ENCODE measurements at regions not wholly inside any gene's neighbourhood (a gene's known extent, or its start where the extent isn't known, plus 50 kb on each side); places are given as distances from the start of the nearest gene placed in this dataset.

DNA sequence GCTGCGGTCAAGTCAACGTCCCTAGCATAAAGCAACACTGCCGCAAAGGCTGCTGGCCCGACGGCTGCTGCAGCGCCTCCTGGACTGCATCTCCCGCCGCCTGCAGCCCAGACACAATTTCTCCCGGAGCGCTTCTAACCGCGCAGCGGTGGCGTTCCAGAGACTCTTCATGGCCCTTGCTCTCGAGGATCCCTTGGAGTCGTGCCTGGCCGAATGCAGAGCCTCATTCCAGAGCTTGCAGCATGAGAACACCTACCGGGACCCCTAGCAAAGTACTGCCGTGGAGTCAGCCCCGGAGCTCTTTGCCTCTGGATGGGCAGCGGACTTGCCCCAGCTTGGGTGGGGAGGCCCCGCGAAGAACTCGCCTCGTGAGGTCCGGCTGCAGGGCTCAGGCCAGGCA is 79.7 kb upstream of the ZNF32 start:
- 62% methylated on average over 22 of the region's 26 CpGs for WGBS (ENCODE audit: missing lambda C conversion rate)
- H3K9me3 ChIP-seq = no peaks in the 10 kb centered on the region; the same call in 2 of the 3 replicates
- no peaks in the 10 kb centered on the region for H3K4me1 ChIP-seq
- no peak overlapping the region for H3K4me3 ChIP-seq
- TF ChIP-seq NR3C1 (IDR thresholded peaks at IDR 0.05) = no peak
- no peak for TF ChIP-seq RFX5 (IDR thresholded peaks at IDR 0.05)
- TF ChIP-seq, protein P1, sequence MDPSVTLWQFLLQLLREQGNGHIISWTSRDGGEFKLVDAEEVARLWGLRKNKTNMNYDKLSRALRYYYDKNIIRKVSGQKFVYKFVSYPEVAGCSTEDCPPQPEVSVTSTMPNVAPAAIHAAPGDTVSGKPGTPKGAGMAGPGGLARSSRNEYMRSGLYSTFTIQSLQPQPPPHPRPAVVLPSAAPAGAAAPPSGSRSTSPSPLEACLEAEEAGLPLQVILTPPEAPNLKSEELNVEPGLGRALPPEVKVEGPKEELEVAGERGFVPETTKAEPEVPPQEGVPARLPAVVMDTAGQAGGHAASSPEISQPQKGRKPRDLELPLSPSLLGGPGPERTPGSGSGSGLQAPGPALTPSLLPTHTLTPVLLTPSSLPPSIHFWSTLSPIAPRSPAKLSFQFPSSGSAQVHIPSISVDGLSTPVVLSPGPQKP (IDR thresholded peaks at IDR 0.05; ENCODE audit: low read depth, low read length) = no peak
- TF ChIP-seq CHD4 (IDR thresholded peaks at IDR 0.05; ENCODE audit: borderline replicate concordance) = no peak
- no peak for TF ChIP-seq EHF (CRISPR knock-in tag; IDR thresholded peaks at IDR 0.05)
- POLR2A ChIA-PET = no interaction called here
- FAIRE-seq (no peak), DNase-seq (ENCODE audit: low read depth in 1 of 2, low spot score in 1 of 2) (no peak), ATAC-seq (no peak)
- H3K27ac ChIP-seq = no peak overlapping the region
- CTCF ChIA-PET = no interaction called here
- no peak overlapping the region for H3K4me2 ChIP-seq

DNA sequence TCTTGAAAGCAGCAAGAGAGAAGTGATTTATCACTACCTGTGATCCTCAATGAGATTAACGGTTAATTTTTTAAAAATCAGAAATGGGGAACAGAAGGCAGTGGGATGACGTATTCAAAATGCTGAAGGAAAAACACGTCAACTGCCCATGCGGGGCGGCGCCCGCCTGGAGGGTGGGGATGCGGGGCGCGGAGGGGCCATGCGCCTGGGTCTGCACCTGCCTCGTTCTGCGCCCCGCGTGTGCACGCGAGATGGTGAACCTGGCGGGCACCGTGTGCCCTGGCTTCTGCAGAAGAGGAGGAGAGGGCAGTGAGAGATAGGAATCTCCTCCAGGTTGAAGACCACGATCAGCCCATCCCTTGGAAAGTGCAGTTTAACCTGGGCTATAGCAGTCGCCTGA is 79.3 kb upstream of the ZNF32 start:
- POLR2A ChIA-PET = no interaction called here
- Histone ChIP-seq H3K4me1 (no peaks in the 10 kb centered on the region), H3K9me3 (no peaks in the 10 kb centered on the region; the same call in 2 of the 3 replicates), H3K27ac (no peak overlapping the region), H3K4me2 (no peak overlapping the region), H3K4me3 (no peak overlapping the region)
- DNase-seq (ENCODE audit: low read depth in 1 of 2, low spot score in 1 of 2) (no peak), FAIRE-seq (no peak), ATAC-seq (no peak)
- CTCF ChIA-PET = no interaction called here
- 65% methylated on average over 21 of the region's 21 CpGs for WGBS (ENCODE audit: missing lambda C conversion rate)
- no peak for TF ChIP-seq EP300 (IDR thresholded peaks at IDR 0.05)

DNA sequence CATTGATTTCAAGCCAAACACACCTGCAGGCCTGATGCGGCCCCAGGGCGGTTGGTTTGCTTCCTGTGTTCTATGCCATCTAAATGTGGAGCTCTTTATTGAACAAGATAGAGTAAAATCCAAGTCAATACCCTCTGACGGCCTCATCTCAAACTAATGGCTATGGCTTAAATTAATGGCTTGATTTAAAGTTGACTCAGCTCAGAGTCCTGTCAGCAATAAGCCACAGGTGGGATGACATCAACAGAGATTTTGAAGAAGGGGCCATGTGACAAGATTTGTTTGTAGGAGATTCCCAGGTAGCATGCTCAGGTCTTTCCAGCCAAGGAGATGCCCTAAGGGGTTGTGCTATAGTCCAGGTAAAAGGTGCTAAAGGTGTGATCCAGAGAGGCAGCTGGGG is 66.7 kb upstream of the ZNF32 start:
- ChIA-PET CTCF (interaction anchor here (1.8 kb wide), 1 partner anchor 25 kb away, joined by 5 read pairs; no protein-coding TSS in a partner anchor), POLR2A (no interaction called here)
- no peak overlapping the region for H3K4me2 ChIP-seq
- TF ChIP-seq KDM1A (IDR thresholded peaks at IDR 0.05; ENCODE audit: low read depth) (no peak), ESRRA (IDR thresholded peaks at IDR 0.05; ENCODE audit: borderline replicate concordance, low read length) (no peak), RFX5 (IDR thresholded peaks at IDR 0.05) (no peak), FOSL2 (IDR thresholded peaks at IDR 0.05) (no peak), FOSL2 (CRISPR knock-in tag; IDR thresholded peaks at IDR 0.05) (no peak), TFCP2L1 (CRISPR knock-in tag; IDR thresholded peaks at IDR 0.05) (no peak), ZC3H11A (IDR thresholded peaks at IDR 0.05) (no peak), POLR2AphosphoS2 (conservative IDR thresholded peaks at IDR 0.05; ENCODE audit: low read length) (no peak)
- TF ChIP-seq, protein P2, sequence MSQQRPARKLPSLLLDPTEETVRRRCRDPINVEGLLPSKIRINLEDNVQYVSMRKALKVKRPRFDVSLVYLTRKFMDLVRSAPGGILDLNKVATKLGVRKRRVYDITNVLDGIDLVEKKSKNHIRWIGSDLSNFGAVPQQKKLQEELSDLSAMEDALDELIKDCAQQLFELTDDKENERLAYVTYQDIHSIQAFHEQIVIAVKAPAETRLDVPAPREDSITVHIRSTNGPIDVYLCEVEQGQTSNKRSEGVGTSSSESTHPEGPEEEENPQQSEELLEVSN (IDR thresholded peaks at IDR 0.05; ENCODE audit: borderline replicate concordance, low read depth) = no peak
- DNase-seq (ENCODE audit: low read depth in 1 of 2, low spot score in 1 of 2) = no peak
- H3K4me3 ChIP-seq = no peak overlapping the region
- no peaks in the 10 kb centered on the region for H3K9me3 ChIP-seq
- no peaks in the 10 kb centered on the region for H3K4me1 ChIP-seq
- 0% methylated on average over 3 of the region's 3 CpGs for WGBS (ENCODE audit: missing lambda C conversion rate)
- no peak for ATAC-seq
- no peak for FAIRE-seq
- H3K27ac ChIP-seq = no peak overlapping the region

DNA sequence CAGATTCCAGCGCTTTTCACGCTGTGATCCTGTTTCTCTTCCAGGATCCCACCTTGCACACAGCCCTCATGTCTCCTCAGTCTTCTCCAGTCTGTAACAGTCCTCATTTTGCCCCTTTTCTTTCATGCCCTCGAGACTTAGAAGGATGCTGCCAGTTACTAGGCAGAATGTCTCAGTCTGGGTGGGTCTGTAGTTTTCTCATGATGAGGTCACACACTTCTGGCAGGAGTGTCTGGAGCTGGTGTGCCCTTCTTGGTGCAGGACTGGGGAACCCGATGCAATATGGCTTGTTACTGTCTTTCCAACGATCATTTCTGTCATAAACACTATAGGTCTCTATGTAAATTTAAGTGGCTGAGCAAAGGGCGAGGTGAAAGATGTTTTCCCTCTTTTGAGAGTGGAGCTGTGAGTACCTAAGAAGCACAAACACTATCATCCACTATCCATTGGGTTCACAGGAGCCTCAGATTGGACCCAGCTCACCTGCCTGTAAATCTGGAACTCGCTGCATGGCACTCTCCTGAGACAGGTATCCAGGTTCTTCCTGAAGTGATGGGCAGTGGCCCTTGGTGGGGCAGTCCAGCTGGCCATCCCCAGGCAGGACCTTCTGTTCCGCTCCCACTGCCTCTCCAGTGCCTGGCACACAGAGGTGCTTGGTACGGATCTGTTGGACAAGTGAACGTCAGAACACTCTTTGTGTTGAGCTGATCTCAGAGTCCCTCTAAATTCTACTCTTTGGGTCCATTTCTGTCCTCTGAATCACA is 64.3 kb upstream of the ZNF32 start:
- Histone ChIP-seq H3K9me3 (no peaks in the 10 kb centered on the region), H3K27ac (no peak overlapping the region), H3K4me2 (no peak overlapping the region), H3K4me3 (no peak overlapping the region), H3K4me1 (no peaks in the 10 kb centered on the region)
- CTCF ChIA-PET = no interaction called here
- no peak for DNase-seq (ENCODE audit: low read depth in 1 of 2, low spot score in 1 of 2)
- TF ChIP-seq, protein P3, sequence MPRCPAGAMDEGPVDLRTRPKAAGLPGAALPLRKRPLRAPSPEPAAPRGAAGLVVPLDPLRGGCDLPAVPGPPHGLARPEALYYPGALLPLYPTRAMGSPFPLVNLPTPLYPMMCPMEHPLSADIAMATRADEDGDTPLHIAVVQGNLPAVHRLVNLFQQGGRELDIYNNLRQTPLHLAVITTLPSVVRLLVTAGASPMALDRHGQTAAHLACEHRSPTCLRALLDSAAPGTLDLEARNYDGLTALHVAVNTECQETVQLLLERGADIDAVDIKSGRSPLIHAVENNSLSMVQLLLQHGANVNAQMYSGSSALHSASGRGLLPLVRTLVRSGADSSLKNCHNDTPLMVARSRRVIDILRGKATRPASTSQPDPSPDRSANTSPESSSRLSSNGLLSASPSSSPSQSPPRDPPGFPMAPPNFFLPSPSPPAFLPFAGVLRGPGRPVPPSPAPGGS (IDR thresholded peaks at IDR 0.05) = no peak
- TF ChIP-seq GATA3 (IDR thresholded peaks at IDR 0.05; ENCODE audit: borderline replicate concordance) = no peak
- TF ChIP-seq EHMT2 (IDR thresholded peaks at IDR 0.05; ENCODE audit: low read depth) = no peak
- TF ChIP-seq RFX5 (IDR thresholded peaks at IDR 0.05) = no peak
- TF ChIP-seq ZSCAN20 (CRISPR knock-in tag; IDR thresholded peaks at IDR 0.05) = no peak
- TF ChIP-seq SMC3 (IDR thresholded peaks at IDR 0.05) = no peak
- TF ChIP-seq FOSL2 (IDR thresholded peaks at IDR 0.05) = no peak
- TF ChIP-seq FOSL2 (CRISPR knock-in tag; IDR thresholded peaks at IDR 0.05) = no peak
- no peak for TF ChIP-seq EHF (CRISPR knock-in tag; IDR thresholded peaks at IDR 0.05)
- no peak for TF ChIP-seq MAFK (IDR thresholded peaks at IDR 0.05; ENCODE audit: partially characterized antibody)
- no peak for TF ChIP-seq KDM1A (IDR thresholded peaks at IDR 0.05; ENCODE audit: low read depth)
- no peak for TF ChIP-seq HOXA7 (CRISPR knock-in tag; IDR thresholded peaks at IDR 0.05)
- TF ChIP-seq POLR2A (IDR thresholded peaks at IDR 0.05; ENCODE audit: low read length) = no peak
- TF ChIP-seq TFCP2L1 (CRISPR knock-in tag; IDR thresholded peaks at IDR 0.05) = no peak
- no peak for TF ChIP-seq JUNB (IDR thresholded peaks at IDR 0.05)
- TF ChIP-seq, protein P4, sequence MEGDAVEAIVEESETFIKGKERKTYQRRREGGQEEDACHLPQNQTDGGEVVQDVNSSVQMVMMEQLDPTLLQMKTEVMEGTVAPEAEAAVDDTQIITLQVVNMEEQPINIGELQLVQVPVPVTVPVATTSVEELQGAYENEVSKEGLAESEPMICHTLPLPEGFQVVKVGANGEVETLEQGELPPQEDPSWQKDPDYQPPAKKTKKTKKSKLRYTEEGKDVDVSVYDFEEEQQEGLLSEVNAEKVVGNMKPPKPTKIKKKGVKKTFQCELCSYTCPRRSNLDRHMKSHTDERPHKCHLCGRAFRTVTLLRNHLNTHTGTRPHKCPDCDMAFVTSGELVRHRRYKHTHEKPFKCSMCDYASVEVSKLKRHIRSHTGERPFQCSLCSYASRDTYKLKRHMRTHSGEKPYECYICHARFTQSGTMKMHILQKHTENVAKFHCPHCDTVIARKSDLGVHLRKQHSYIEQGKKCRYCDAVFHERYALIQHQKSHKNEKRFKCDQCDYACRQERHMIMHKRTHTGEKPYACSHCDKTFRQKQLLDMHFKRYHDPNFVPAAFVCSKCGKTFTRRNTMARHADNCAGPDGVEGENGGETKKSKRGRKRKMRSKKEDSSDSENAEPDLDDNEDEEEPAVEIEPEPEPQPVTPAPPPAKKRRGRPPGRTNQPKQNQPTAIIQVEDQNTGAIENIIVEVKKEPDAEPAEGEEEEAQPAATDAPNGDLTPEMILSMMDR (IDR thresholded peaks at IDR 0.05) = no peak
- TF ChIP-seq, protein P5, sequence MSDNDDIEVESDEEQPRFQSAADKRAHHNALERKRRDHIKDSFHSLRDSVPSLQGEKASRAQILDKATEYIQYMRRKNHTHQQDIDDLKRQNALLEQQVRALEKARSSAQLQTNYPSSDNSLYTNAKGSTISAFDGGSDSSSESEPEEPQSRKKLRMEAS (IDR thresholded peaks at IDR 0.05) = no peak
- TF ChIP-seq HDAC2 (IDR thresholded peaks at IDR 0.05) = no peak
- no peak for TF ChIP-seq CHD4 (IDR thresholded peaks at IDR 0.05; ENCODE audit: borderline replicate concordance)
- TF ChIP-seq RNF2 (IDR thresholded peaks at IDR 0.05; ENCODE audit: borderline replicate concordance, low read depth) = no peak
- WGBS (ENCODE audit: missing lambda C conversion rate) = 8% methylated on average over 9 of the region's 10 CpGs
- no peak for FAIRE-seq
- ATAC-seq = no peak
- POLR2A ChIA-PET = no interaction called here
